Skeletal muscle satellite cell (primary cell): ENCODE measurements at regions not wholly inside any gene's neighbourhood (a gene's known extent, or its start where the extent isn't known, plus 50 kb on each side); places are given as distances from the start of the nearest gene placed in this dataset.

Experiments used
- H3K27me3 ChIP-seq: 2 replicates; pipeline ENCODE4 v1.7.0; 2013; ENCODE audit warnings: low read length; ENCODE audit not compliant: control insufficient read depth, insufficient read depth
- H3K36me3 ChIP-seq: 2 replicates; pipeline ENCODE4 v1.7.0; 2013; ENCODE audit warnings: mild to moderate bottlenecking, control low read depth, low read length; ENCODE audit not compliant: insufficient read depth
- H3K4me1 ChIP-seq: 2 replicates; pipeline ENCODE4 v1.7.0; 2013; ENCODE audit warnings: low read length; ENCODE audit not compliant: control insufficient read depth, insufficient read depth
- H3K4me2 ChIP-seq: 2 replicates; pipeline ENCODE4 v1.7.0; 2013; ENCODE audit warnings: mild to moderate bottlenecking, low read length
- H3K4me3 ChIP-seq: 2 replicates; pipeline ENCODE4 v1.7.0; 2013; ENCODE audit warnings: low read length
- H3K9ac ChIP-seq: 2 replicates; pipeline ENCODE4 v1.7.0; 2013; ENCODE audit warnings: mild to moderate bottlenecking, low read depth, low read length, moderate library complexity
- H3K9me3 ChIP-seq: replicated peaks from 2 replicates; pipeline ENCODE4 v1.7.0; 2013; ENCODE audit warnings: mild to moderate bottlenecking, control low read depth, low read length

GRCh38 chr5:158410976-158411375 is 552.0 kb upstream of the CLINT1 start:
- H3K9ac ChIP-seq: no peak overlapping the region
- peaks cover 25% of the 10 kb centered on the region for H3K4me1 ChIP-seq
- no peaks in the 10 kb centered on the region for H3K9me3 ChIP-seq
- H3K4me2 ChIP-seq: no peak overlapping the region
- H3K4me3 ChIP-seq: no peak overlapping the region
- H3K36me3 ChIP-seq: no peaks in the 10 kb centered on the region
- no peaks in the 10 kb centered on the region for H3K27me3 ChIP-seq

- H3K4me1 ChIP-seq: peaks cover 13% of the 10 kb centered on the region
- no peak overlapping the region for H3K4me3 ChIP-seq
- no peaks in the 10 kb centered on the region for H3K27me3 ChIP-seq
- no peaks in the 10 kb centered on the region for H3K36me3 ChIP-seq
- H3K9me3 ChIP-seq: no peaks in the 10 kb centered on the region
- no peak overlapping the region for H3K9ac ChIP-seq
- H3K4me2 ChIP-seq: no peak overlapping the region
Observed at GRCh38 chr5:158409507-158409906, 550.6 kb upstream of the CLINT1 start.

GRCh38 chr5:158407824-158408195 is 548.9 kb upstream of the CLINT1 start:
- no peaks in the 10 kb centered on the region for H3K27me3 ChIP-seq
- no peaks in the 10 kb centered on the region for H3K36me3 ChIP-seq
- no peak overlapping the region for H3K4me3 ChIP-seq
- H3K4me2 ChIP-seq: no peak overlapping the region
- peaks cover 8% of the 10 kb centered on the region for H3K4me1 ChIP-seq
- H3K9ac ChIP-seq: no peak overlapping the region
- peaks cover 3% of the 10 kb centered on the region for H3K9me3 ChIP-seq

- Histone ChIP-seq H3K36me3 (no peaks in the 10 kb centered on the region), H3K4me3 (no peak overlapping the region), H3K4me1 (peaks cover 8% of the 10 kb centered on the region), H3K27me3 (no peaks in the 10 kb centered on the region), H3K9ac (no peak overlapping the region), H3K9me3 (peaks cover 3% of the 10 kb centered on the region), H3K4me2 (peak overlapping the region; percentile 39)
Observed at GRCh38 chr5:158406884-158407823, 548.2 kb upstream of the CLINT1 start.

GRCh38 chr5:158398360-158399201 is 539.6 kb upstream of the CLINT1 start:
- no peaks in the 10 kb centered on the region for H3K4me1 ChIP-seq
- no peaks in the 10 kb centered on the region for H3K36me3 ChIP-seq
- H3K9ac ChIP-seq: no peak overlapping the region
- H3K9me3 ChIP-seq: no peaks in the 10 kb centered on the region
- H3K4me3 ChIP-seq: no peak overlapping the region
- H3K27me3 ChIP-seq: peaks cover 10% of the 10 kb centered on the region
- H3K4me2 ChIP-seq: no peak overlapping the region

GRCh38 chr5:158397278-158397677 is 538.3 kb upstream of the CLINT1 start:
- Histone ChIP-seq H3K4me2 (no peak overlapping the region), H3K9me3 (no peaks in the 10 kb centered on the region), H3K36me3 (no peaks in the 10 kb centered on the region), H3K9ac (no peak overlapping the region), H3K4me1 (peaks cover 3% of the 10 kb centered on the region), H3K27me3 (peaks cover 10% of the 10 kb centered on the region), H3K4me3 (no peak overlapping the region)

- H3K4me3 ChIP-seq: no peak overlapping the region
Observed at GRCh38 chr5:158394102-158394501, 535.2 kb upstream of the CLINT1 start.

GRCh38 chr5:158393457-158393856 is 534.5 kb upstream of the CLINT1 start:
- H3K36me3 ChIP-seq: no peaks in the 10 kb centered on the region

More at GRCh38 chr5:158394102-158394501, 535.2 kb upstream of the CLINT1 start:
- no peak overlapping the region for H3K9ac ChIP-seq
- H3K4me1 ChIP-seq: peaks cover 14% of the 10 kb centered on the region
- no peaks in the 10 kb centered on the region for H3K9me3 ChIP-seq
- no peak overlapping the region for H3K4me2 ChIP-seq
- peaks cover 6% of the 10 kb centered on the region for H3K27me3 ChIP-seq
- no peaks in the 10 kb centered on the region for H3K36me3 ChIP-seq

GRCh38 chr5:158392753-158393152 is 533.8 kb upstream of the CLINT1 start:
- no peak overlapping the region for H3K4me3 ChIP-seq
- H3K9ac ChIP-seq: no peak overlapping the region

More at GRCh38 chr5:158393457-158393856, 534.5 kb upstream of the CLINT1 start:
- Histone ChIP-seq H3K4me2 (no peak overlapping the region), H3K9ac (no peak overlapping the region), H3K4me1 (peaks cover 14% of the 10 kb centered on the region), H3K27me3 (no peaks in the 10 kb centered on the region), H3K9me3 (no peaks in the 10 kb centered on the region), H3K4me3 (no peak overlapping the region)

GRCh38 chr5:158390577-158390976 is 531.6 kb upstream of the CLINT1 start:
- Histone ChIP-seq H3K4me2 (no peak overlapping the region), H3K36me3 (no peaks in the 10 kb centered on the region), H3K27me3 (no peaks in the 10 kb centered on the region), H3K9ac (no peak overlapping the region), H3K4me3 (no peak overlapping the region), H3K4me1 (peaks cover 18% of the 10 kb centered on the region), H3K9me3 (no peaks in the 10 kb centered on the region)

More at GRCh38 chr5:158392753-158393152, 533.8 kb upstream of the CLINT1 start:
- Histone ChIP-seq H3K9me3 (no peaks in the 10 kb centered on the region), H3K4me2 (no peak overlapping the region), H3K27me3 (no peaks in the 10 kb centered on the region), H3K36me3 (no peaks in the 10 kb centered on the region), H3K4me1 (peaks cover 14% of the 10 kb centered on the region)

- Histone ChIP-seq H3K4me3 (no peak overlapping the region), H3K9me3 (no peaks in the 10 kb centered on the region), H3K36me3 (no peaks in the 10 kb centered on the region), H3K9ac (no peak overlapping the region), H3K4me1 (peaks cover 24% of the 10 kb centered on the region), H3K4me2 (no peak overlapping the region), H3K27me3 (no peaks in the 10 kb centered on the region)
Observed at GRCh38 chr5:158389786-158390185, 530.8 kb upstream of the CLINT1 start.
